Activated CD8-positive, alpha-beta memory T cell treated with anti-CD3 and anti-CD28 coated beads, Interleukin-2, amount 50 U/mL, for 1 hour (primary cell): ENCODE measurements at regions not wholly inside any gene's neighbourhood (a gene's known extent, or its start where the extent isn't known, plus 50 kb on each side); places are given as distances from the start of the nearest gene placed in this dataset.

ENCODE experiments used
- DNase-seq: peaks from one replicate; pipeline ENCODE4 v3.0.0-alpha.2; 2020; ENCODE audit errors: extremely low read depth

DNA sequence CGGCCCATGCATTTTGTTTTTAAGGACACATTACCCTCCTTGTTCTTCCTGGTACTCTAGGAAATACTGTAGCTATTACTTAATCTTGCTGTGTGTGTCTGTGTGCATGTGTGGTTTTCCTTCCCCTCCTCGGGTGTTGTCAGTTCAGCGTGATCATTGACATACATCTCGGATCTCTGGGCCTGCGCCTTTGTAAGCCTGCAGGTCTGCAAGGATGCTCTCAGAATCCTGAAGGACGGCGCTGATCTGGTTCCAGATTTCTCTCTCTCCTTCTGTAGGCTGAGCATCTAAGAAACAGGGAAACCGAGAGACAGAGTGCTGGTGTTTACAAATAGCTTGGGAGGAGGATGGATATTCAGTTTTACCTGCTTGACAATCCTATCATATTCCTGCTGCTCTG is 100.2 kb downstream of the CYRIA start:
- DNase-seq: no peak

DNA sequence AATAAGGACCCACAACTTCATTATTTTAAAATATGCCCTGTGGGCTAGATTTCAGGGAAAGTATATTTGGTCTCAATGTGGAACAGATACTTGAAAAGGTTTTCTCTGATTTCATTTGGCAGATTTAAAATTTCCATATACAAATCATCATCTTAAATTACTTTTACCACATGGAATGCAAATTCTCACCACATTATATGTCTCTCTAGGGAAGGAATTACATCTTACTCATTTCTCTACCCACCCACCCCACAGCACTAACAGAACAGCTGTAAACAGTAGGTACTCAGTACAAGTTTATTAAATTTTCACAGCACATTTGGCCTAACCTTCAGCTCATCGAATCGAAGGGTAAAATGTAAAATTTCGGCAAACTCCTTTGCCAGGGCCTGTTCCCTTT is 104.0 kb downstream of the CYRIA start:
- DNase-seq: no peak

DNA sequence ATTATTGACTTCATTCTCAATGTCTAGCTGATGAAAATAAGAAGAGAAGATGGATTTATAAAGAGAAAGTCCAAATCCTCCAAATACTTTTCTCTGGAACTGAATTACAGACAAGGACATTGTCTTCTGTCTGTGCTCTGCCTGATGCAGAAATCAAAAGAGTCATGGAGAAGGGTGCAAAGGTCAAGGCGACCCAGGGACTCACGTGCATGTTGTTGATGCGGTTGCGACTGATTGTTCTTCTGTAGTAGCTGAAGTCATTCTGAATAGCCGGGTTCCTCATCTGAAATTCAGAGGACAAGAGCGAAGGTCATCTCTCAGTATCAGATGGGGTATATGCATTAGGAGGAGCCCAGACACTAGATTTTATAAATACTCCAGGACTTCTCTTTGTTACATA is 104.4 kb downstream of the CYRIA start:
- no peak for DNase-seq

DNA sequence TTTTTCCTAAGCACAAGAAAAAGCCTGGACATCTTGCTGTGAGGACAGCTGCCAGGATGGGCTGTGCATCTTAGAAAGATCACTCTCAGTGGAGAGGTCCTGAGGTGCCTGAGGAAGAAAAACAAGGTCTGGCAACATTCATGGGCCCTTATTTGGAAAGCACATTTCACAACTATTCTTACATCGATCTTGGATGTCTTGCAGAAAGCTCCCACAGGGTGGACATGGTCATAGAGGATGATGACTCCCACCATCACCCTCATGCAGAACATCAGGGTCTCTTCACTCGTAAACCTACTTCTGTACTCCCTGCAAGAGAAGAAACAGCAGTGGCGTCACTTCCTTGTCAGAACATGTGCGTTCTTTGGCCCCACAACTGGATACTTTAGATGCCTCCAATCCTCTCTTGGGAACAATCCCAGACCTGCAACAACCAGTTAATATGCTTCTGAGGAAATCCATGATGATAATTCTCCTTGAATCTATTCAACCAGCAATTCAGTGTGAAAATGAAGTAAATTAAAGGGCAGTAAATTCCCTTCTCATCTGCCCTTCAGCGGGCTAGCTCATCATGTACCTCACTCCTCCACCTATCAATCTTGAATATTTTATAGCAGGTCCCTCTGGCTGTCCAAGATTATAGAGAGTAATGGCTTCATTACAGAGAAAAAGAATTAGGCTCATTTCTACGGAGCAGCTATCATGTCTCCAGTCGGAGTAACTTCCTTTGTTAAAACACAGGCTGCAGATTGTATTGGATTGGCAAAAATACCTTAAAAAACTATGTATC is 106.2 kb downstream of the CYRIA start:
- DNase-seq: no peak

DNA sequence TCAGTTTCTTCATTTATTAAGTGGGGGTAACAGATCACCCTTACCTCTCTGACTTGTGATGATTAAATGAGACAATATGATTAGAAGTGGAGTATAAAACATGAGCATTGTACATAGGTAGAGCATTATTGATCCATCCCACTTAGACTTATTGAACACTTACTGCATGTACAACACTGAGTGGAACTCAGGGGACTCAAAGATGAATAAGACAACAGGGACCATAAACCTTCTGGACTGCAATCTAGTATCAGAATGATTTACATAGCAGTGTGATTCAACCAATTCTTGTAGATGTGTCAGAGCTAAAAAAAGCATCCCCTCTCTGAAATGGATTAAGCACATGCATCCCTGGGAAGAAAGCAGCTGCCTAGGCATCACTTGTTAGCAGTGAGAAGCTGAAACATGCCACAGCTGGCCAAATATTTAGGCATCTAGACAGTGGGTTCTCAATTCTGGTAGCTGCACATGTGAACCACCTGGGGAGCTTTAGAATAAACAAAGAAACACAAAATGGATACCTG is 111.5 kb downstream of the CYRIA start:
- DNase-seq: no peak

DNA sequence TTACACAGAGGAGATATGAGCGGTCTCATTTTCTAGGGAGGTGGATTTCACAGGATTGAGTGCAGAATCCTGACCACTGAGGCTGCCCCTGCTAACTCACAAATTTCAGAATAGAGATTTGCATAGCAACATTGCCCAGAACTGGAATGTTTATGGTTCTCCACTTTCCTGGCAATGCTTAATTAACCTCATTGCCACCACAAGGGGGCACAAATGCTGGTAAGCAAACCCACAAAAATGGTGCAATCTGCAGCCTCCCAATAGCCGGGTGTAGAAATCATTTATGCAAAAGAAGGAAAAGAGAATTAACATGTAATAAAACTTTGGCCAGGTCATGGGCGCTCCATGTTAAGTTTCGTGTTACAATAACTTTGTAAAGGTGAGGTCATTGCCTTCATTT is 112.4 kb downstream of the CYRIA start:
- DNase-seq: no peak

DNA sequence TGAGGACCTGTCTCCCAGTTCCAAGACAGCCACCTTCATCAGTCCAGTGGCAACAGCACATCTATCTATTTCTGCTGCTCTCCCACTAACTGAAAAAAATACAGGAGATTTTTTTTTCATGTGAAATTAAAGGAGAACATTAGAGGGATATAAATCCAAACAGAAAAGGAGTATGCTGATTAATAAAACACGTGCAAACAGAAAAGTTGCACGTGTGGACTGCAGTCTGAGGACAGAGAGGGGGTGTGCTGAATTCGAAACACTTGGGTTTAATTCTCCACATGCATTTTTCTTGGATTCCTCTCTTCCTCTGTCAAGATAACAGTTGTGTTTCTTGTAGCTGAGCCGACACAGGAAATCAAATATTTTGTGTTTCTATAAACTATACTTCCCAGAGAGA is 113.4 kb downstream of the CYRIA start:
- DNase-seq: no peak

DNA sequence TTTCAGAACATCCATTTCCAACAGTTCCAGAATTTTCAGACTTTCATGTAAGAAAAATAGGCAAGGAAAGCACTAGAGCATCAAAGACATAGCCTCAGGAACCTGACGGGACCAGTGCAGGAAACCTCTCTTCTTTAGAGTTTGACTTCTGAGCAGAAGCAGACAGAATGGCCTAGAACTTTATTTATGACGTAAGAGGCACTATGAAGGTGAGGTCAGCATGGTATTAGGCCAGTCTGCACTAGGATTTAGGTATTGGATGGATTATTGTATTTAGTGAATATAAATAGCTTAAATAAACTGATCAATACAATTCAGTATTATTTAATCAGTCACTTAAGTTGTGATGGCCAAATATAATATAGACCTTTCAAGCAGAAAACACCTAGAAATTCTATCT is 117.6 kb downstream of the CYRIA start:
- DNase-seq: no peak

DNA sequence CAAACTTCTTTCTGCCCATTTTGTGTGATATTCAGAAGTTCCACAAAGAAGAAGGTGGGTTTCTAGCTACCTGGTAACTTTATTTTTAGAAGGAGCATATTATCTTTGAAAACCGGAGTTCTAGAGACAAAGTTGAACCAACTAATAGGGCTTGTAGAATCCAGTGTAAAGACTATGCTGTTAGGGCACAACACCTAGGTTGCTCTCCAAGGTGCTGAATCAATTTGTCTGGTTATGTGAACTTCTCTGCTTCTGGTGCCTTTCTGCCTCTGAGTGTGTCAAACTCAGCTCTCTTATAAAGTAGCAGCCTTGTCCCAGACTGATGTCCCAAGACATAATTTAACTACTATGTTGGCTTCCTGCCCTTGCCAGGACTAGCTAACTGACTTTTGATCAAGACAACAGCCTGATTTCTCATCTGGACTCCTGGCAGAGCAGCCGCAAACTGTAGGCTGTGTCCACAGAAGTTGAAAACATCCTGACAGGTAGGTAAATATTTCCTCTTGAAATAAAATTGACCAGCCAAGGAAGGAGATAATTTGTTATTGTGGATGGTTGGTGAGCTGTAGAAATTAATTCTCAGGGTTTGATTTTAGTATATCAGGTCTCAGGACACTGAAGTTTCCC is 119.4 kb downstream of the CYRIA start:
- DNase-seq: no peak

DNA sequence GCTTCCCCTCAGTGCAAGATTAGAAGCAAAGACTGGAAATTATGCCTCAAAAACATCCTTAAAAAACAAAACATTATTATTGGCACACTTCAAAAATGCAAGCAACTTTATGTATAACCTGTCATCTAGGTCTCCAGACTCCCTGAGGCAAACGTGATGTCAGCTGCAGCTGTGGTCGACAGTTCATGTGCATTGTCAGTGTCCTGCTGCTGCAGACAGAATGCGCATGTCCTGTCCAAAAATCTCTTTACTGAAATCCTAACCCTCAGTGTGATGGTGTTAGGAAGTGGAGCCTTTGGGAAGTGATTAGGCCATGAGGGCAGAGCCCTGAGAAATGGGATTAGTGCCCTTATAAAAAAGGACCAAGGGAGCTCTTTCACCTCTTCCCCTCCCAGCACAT is 126.9 kb downstream of the CYRIA start:
- no peak for DNase-seq

DNA sequence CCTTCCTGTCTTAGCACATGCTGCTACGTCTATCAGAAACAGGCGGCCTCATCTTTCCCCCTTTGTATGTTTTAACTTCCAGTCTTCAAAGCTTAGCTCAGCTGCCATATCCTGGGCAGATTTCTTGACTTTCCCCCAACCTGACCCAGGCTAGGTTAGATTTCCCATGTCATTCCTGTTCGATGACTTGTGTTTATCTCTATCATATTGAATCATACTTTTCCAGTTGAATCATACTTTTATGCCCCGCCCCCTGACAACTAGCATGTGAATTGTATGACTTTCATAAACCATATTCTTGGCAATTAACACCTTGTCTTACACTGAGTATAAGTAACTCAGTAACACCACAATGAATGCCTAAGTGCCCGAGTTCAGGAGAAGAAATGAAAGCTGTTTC is 128.3 kb downstream of the CYRIA start:
- DNase-seq: no peak

DNA sequence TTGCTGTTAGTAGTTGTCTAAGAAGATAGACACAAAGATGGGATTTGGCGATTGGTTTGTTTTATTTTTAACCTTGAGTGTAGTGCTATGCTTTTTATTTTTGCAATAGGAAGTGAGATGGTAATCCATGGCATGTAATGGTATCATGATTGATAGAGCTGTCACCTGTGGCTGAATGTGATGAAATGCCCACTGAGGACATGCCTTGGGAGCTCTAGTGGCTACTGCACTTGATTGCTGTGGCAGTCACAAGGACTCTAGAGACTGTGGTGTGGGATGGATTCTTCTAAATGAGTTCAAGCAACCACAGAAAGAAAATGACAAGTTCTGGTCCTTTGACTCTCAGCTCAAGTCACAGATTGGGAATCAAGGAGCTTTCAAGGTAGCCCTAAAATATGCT is 139.4 kb downstream of the CYRIA start:
- no peak for DNase-seq

DNA sequence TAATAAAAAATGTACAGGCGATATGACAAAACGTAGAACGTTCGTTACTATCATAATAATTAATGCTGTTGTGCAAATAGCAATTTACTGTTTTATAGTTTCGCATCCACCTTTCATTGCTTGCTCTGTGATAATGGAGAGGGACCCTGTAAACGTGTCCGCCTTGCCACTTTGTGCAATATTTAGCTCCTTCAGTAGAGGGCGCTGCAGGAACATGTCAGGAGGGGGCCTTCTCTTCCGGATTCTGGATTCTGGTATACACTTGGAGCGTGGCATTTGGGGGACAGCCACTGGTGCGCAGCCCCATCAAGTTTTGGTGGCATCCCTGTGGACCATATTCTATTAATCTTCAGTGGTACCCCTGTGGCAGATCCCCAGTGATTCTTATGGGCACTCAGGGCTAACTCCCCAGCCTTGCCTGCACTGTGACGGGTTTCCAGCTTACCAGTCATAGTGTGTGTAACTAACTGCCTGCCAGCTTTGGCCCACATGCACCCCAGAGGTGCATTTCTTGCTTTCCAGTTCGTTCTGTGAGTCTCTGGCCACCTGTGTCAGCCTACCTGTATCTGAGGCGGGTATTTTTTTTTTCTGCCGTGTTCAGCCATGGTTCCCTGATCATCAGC is 140.3 kb downstream of the CYRIA start:
- DNase-seq: no peak

DNA sequence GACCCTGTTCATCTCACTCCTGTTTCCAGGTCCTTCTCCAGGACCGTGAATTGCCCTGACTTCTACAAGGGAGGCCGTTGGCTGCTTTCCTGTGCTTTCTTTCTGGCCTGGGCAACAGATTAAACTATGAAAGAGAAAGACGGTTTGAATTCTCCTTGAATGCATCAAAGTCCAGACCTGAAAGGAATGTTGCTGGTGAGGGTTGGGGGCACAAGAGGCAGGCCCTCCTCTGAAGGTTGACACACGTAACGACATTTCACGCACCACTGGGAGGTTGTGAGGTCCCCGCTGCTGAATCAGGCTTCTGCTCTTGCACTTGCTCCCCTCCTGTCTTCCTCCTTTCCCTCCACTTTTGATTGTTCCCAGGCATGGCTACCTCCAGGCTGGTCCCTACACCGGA is 141.9 kb downstream of the CYRIA start:
- no peak for DNase-seq

DNA sequence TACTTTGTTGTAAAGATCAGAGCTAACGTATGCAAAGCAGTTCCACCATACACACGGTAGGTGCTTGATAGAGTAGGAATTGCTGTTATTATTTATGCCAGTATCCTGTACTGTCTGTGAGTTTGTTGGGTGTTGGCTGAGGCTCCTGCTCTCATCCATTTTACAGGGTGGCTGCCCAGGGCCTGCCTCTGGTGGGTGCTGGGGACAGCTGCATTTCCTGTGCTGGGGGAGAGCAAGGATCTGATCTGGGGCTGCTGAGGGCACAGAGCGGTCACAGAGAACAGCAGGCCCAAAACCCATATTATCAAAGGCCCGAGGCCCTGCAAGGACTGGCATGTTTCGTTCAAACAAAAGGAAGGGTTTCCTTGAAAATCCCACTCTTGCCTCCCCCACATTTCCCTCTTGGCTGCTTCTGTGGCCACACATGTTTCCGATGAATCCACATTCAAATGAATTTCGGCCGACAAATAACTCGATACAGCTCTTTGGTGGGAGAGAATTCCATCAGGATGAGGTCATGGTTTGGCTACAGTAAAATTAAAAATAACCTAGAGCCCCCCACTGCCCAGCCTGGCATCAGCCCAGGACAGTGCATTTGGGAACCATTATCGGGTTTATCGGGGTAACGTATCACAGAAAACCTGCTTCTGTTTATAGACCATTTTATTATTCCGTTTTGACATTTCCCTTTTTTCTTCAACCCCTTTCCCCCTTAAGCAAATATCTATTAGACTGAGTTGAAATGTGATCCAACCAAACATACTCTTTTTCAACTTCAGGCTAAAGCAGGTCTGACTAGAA is 143.4 kb downstream of the CYRIA start:
- no peak for DNase-seq

DNA sequence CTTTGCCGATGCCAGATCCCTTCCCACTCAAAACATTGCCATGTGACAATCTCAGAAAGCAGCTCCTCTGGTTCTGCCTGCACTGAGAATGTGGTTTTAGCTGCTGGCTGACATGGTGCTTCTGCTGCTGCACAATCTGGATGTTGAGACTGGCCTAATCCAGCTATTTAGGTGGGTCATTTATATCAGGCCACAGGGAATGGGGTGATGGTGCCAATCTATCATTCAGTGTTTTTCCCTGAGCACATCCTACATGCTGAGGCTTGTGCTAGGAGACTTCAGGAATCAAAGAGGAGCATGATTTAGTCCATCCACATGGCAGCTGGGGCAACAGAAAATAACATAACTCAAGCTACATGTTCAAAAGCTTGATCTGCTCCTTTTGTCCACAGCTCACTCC is 144.7 kb downstream of the CYRIA start:
- DNase-seq: no peak

DNA sequence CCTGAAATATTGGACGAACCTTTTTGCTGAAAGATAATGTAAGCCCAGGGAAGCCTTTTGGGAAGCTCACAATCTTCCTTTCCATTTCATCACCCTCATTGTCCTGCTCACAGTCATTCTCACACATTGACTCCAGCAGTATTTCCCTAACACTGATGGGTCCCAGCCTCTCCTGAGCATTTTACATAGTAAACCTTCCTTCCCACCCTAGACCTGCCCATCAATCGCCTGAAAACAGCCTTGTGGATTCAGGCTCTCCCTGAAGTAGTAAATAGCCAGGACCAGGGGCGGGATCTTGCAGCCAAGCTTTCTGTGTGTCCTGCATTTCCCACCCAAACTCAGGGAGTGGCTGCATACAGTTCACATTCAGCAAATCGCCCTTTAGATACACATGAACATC is 149.9 kb downstream of the CYRIA start:
- DNase-seq: no peak

DNA sequence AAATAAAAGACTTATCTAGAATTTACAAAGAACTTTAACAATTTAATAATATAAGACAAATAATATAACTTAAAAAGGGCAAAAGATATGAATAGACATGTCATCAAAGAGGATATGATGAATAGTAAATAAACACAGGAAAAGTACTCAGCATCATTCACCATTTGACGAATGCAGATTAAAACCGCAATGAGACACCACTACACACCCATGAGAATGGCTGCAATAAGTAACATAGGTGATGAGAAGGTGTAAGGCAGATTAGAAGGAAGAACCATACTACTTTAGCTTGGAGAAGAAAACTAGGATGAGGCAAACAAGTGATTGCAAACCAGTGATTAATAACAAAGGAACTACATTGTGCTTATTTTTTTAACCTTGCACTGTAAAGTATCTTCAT is 152.0 kb downstream of the CYRIA start:
- DNase-seq: no peak

DNA sequence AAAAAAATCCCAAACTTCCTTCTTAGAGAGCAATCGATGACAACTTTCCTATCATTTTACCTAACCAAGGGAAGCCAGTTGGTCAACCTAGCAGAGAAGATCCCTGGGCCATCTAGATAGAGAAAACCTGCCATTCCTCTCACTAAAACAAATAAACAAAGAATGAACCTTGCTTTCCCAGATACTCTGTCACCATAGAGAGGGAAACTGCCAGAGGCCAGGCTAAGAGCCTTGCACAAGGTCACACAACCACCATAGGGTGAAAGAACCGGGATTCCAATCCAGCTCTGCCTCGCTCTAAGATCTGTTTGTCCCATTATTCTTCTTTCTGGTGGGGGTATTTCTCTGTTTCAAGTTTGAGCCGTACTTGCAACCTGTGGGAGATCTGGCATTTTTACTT is 154.6 kb downstream of the CYRIA start:
- DNase-seq: no peak

DNA sequence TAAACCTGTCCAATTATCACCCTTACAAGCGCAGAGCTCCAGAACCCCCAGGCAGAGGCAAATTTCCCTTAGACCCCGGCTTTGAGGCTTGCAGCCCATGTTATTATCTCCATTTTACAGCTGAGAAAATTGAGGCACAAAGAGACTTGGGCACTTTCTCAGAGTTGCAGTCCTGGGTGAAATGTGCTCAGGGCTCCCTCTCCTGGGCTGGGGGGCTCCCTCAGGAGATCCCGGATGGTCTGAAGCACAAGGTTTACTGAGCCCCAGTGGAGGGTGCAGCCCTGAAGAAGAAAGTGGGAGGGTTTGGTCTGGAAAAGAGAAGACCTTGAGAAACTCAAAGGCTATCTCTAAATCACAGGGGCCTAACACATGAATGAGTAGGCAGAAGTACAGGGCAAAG is 156.6 kb downstream of the CYRIA start:
- no peak for DNase-seq

DNA sequence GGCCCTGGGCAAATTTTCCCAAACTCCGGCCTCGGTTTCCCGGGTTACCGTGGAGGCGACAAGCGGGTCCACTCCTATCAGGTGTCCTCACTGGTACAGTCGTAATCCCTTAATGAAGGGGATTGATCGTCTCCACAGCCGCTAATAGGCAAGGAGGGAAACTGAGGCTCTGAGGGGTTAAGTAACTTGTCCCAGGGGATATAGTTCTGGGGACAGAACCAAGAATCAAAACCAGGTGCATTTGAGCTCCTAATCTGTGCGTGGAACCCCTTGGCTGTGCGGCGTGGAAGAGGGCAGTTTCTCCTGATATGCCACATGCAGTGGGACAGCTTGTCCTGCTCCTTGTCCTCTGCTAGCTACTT is 157.2 kb downstream of the CYRIA start:
- DNase-seq: no peak
